ENCODE measurements at regions not wholly inside any gene's neighbourhood (a gene's known extent, or its start where the extent isn't known, plus 50 kb on each side); places are given as distances from the start of the nearest gene placed in this dataset.

DNA sequence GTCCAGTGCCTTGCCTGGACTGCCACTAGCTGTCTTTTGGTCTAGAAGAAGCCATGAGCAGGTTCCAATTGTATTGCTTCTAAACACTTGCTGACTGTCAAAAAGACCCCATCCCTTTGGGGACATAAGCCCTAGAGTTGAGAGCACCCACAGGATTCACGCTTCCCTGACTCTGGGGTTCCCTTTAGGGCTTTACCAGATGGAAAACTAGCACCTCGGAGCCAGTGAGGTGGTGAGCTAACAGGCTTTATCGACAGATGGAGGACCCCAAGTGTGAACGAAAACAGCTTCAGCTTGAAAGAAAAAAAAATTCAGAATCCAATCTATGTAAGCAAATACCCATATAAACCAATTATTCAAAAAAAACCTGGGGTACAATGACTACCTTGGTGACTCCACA, 90.8 kb downstream of the NAA11 start:
- ChIA-PET POLR2A (no interaction called here), CTCF (no interaction called here)
- intact Hi-C loops (cut with DNase I, micrococcal nuclease): no loop called here
- TF ChIP-seq CTCF (IDR thresholded peaks at IDR 0.05): no peak
- no peak overlapping the region for H3K27ac ChIP-seq (ENCODE audit: low read depth in 1 of 2, low read length in 2 of 2)
- no peaks in the 10 kb centered on the region for H3K9me3 Mint-ChIP-seq
- H3K4me3 Mint-ChIP-seq: no peak overlapping the region
- no peaks in the 10 kb centered on the region for H3K4me1 ChIP-seq (ENCODE audit: insufficient read depth, low read length)
- peaks cover 0 to 3% of the 10 kb centered on the region in 2 experiments for H3K27me3 ChIP-seq (ENCODE audit: control insufficient read depth in 1 of 2, insufficient read depth in 2 of 2, low read length in 2 of 2)
- ATAC-seq (ENCODE audit: poor library complexity) (no peak), DNase-seq (no peak)
- H3K27me3 Mint-ChIP-seq: no peaks in the 10 kb centered on the region
- H3K36me3 ChIP-seq (ENCODE audit: insufficient read depth, low read length): no peaks in the 10 kb centered on the region
- H3K4me3 ChIP-seq (ENCODE audit: low read length): no peak overlapping the region
- H3K9me3 ChIP-seq (ENCODE audit: control insufficient read depth in 1 of 2, insufficient read depth in 1 of 2, low read length in 2 of 2): no peaks in the 10 kb centered on the region
- H3K4me1 Mint-ChIP-seq (ENCODE audit: low read depth): no peaks in the 10 kb centered on the region
- no peaks in the 10 kb centered on the region for H3K36me3 Mint-ChIP-seq (ENCODE audit: low read depth)
- H3K27ac Mint-ChIP-seq: no peak overlapping the region

DNA sequence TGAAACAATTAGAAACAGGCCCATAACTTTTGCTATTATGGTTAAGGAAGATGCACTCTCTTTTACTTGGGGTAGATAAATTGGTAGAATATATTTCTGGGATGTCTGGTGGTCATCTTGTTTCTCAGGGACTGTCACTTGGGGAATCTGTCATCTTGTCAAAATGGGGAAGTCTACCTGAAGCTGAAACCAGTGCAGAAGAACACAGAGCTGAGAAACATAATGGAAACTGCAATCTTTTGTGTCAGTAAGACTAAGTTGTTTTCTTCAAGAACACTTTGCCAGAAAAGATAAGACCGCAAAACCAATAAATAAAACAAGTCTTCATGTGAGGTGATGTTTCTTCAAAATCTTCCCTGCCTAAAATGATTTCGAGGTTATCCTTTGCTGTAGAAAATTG, 92.0 kb downstream of the NAA11 start:
- Mint-ChIP-seq H3K27ac (no peak overlapping the region), H3K27me3 (no peaks in the 10 kb centered on the region), H3K36me3 (ENCODE audit: low read depth) (no peaks in the 10 kb centered on the region), H3K4me1 (ENCODE audit: low read depth) (no peaks in the 10 kb centered on the region), H3K9me3 (no peaks in the 10 kb centered on the region), H3K4me3 (no peak overlapping the region)
- TF ChIP-seq CTCF (IDR thresholded peaks at IDR 0.05): no peak
- Histone ChIP-seq H3K27ac (ENCODE audit: low read depth in 1 of 2, low read length in 2 of 2) (no peak overlapping the region), H3K9me3 (ENCODE audit: control insufficient read depth in 1 of 2, insufficient read depth in 1 of 2, low read length in 2 of 2) (no peaks in the 10 kb centered on the region), H3K4me1 (ENCODE audit: insufficient read depth, low read length) (no peaks in the 10 kb centered on the region), H3K36me3 (ENCODE audit: insufficient read depth, low read length) (no peaks in the 10 kb centered on the region), H3K4me3 (ENCODE audit: low read length) (no peak overlapping the region), H3K27me3 (ENCODE audit: control insufficient read depth in 1 of 2, insufficient read depth in 2 of 2, low read length in 2 of 2) (peaks cover 0 to 3% of the 10 kb centered on the region in 2 experiments)
- DNase-seq (no peak), ATAC-seq (ENCODE audit: poor library complexity) (no peak)
- ChIA-PET POLR2A (no interaction called here), CTCF (no interaction called here)
- intact Hi-C loops (cut with DNase I, micrococcal nuclease): no loop called here

DNA sequence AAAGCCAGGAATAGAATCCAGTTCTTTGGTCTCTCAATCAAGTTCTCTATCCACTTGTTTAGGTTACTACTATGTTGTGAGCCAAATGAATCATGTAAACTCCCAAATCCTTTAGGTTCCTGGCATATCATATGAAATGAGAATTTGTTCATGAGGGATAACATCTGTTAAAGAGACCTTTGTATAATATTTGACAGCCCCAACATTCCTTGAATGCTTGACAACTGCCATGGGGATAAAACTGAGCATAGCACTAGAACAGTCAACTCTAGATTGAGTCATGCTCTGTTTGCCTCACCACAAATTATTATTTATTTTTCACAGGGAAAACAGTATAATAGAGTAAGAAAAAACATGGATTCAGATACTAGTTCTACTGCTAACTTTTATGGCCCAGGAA, 93.3 kb downstream of the NAA11 start:
- Histone ChIP-seq H3K4me3 (ENCODE audit: low read length) (no peak overlapping the region), H3K27me3 (ENCODE audit: control insufficient read depth in 1 of 2, insufficient read depth in 2 of 2, low read length in 2 of 2) (no peaks in the 10 kb centered on the region), H3K4me1 (ENCODE audit: insufficient read depth, low read length) (no peaks in the 10 kb centered on the region), H3K27ac (ENCODE audit: low read depth in 1 of 2, low read length in 2 of 2) (no peak overlapping the region), H3K9me3 (ENCODE audit: control insufficient read depth in 1 of 2, insufficient read depth in 1 of 2, low read length in 2 of 2) (no peaks in the 10 kb centered on the region), H3K36me3 (ENCODE audit: insufficient read depth, low read length) (no peaks in the 10 kb centered on the region)
- H3K27me3 Mint-ChIP-seq: no peaks in the 10 kb centered on the region
- intact Hi-C loops (cut with DNase I, micrococcal nuclease): no loop called here
- ATAC-seq (ENCODE audit: poor library complexity): no peak
- ChIA-PET POLR2A (no interaction called here), CTCF (no interaction called here)
- H3K4me1 Mint-ChIP-seq (ENCODE audit: low read depth): no peaks in the 10 kb centered on the region
- no peak for TF ChIP-seq CTCF (IDR thresholded peaks at IDR 0.05)
- no peak overlapping the region for H3K27ac Mint-ChIP-seq
- H3K36me3 Mint-ChIP-seq (ENCODE audit: low read depth): no peaks in the 10 kb centered on the region
- no peak overlapping the region for H3K4me3 Mint-ChIP-seq
- no peak for DNase-seq
- H3K9me3 Mint-ChIP-seq: no peaks in the 10 kb centered on the region
